Kidney epithelial cell (primary cell): ENCODE measurements at regions not wholly inside any gene's neighbourhood (a gene's known extent, or its start where the extent isn't known, plus 50 kb on each side); places are given as distances from the start of the nearest gene placed in this dataset.

Source experiments
- DNase-seq: peaks from one replicate; pipeline ENCODE4 v3.0.0-alpha.2; 2010; ENCODE audit warnings: low read depth
- H3K27me3 ChIP-seq: 2 replicates; pipeline ENCODE4 v1.6.0; 2011; ENCODE audit warnings: low read length; ENCODE audit not compliant: control insufficient read depth, insufficient read depth
- H3K36me3 ChIP-seq: 2 replicates; pipeline ENCODE4 v1.5.1; 2011; ENCODE audit warnings: low read length; ENCODE audit not compliant: control insufficient read depth, insufficient read depth
- H3K4me3 ChIP-seq: 2 replicates; pipeline ENCODE4 v1.5.1; 2011; ENCODE audit warnings: low read depth, mild to moderate bottlenecking, control low read depth, low read length
- CTCF ChIP-seq: IDR thresholded peaks from 2 replicates; pipeline ENCODE4 v1.5.1; 2011; ENCODE audit warnings: mild to moderate bottlenecking, moderate library complexity, low read length, control low read depth, inconsistent platforms; ENCODE audit not compliant: insufficient read depth, poor library complexity, severe bottlenecking

GRCh38 chr3:5058471-5058951 is 63.6 kb upstream of the ARL8B start:
- DNase-seq: peak; percentile 84

GRCh38 chr3:5059782-5060181 is 62.3 kb upstream of the ARL8B start:
- H3K4me3 ChIP-seq: no peak overlapping the region
- no peaks in the 10 kb centered on the region for H3K27me3 ChIP-seq
- TF ChIP-seq CTCF: no peak
- DNase-seq: no peak
- no peaks in the 10 kb centered on the region for H3K36me3 ChIP-seq

More at GRCh38 chr3:5058471-5058951, 63.6 kb upstream of the ARL8B start:
- Histone ChIP-seq H3K4me3 (no peak overlapping the region), H3K36me3 (no peaks in the 10 kb centered on the region), H3K27me3 (no peaks in the 10 kb centered on the region)
- no peak for TF ChIP-seq CTCF

- no peak for TF ChIP-seq CTCF
- Histone ChIP-seq H3K27me3 (no peaks in the 10 kb centered on the region), H3K36me3 (no peaks in the 10 kb centered on the region), H3K4me3 (no peak overlapping the region)
- DNase-seq: no peak
Observed at GRCh38 chr3:5061218-5061569, 60.9 kb upstream of the ARL8B start.

GRCh38 chr3:5063724-5064123 is 58.4 kb upstream of the ARL8B start:
- Histone ChIP-seq H3K27me3 (no peaks in the 10 kb centered on the region), H3K36me3 (no peaks in the 10 kb centered on the region), H3K4me3 (no peak overlapping the region)
- no peak for DNase-seq
- no peak for TF ChIP-seq CTCF

GRCh38 chr3:5068531-5069050 is 53.5 kb upstream of the ARL8B start:
- no peak for TF ChIP-seq CTCF
- no peak for DNase-seq
- H3K27me3 ChIP-seq: peaks cover 3% of the 10 kb centered on the region
- H3K4me3 ChIP-seq: no peak overlapping the region
- H3K36me3 ChIP-seq: no peaks in the 10 kb centered on the region

- no peak overlapping the region for H3K4me3 ChIP-seq
- peaks cover 3% of the 10 kb centered on the region for H3K27me3 ChIP-seq
- H3K36me3 ChIP-seq: no peaks in the 10 kb centered on the region
- no peak for DNase-seq
- no peak for TF ChIP-seq CTCF
Observed at GRCh38 chr3:5069627-5070026, 52.5 kb upstream of the ARL8B start.
